Mucosa of rectum (tissue), 2 donors: ENCODE measurements at regions not wholly inside any gene's neighbourhood (a gene's known extent, or its start where the extent isn't known, plus 50 kb on each side); places are given as distances from the start of the nearest gene placed in this dataset.

ENCODE experiments used
- H3K27ac ChIP-seq, 2 donors: one replicate each; pipeline ENCODE4 v1.7.0; 2013; ENCODE audit warnings: inconsistent platforms in 2 of 2, low read depth in 2 of 2, low read length in 2 of 2
- H3K27me3 ChIP-seq, 2 donors: one replicate each; pipeline ENCODE4 v1.7.0; 2013; ENCODE audit warnings: low read length in 2 of 2; ENCODE audit not compliant: control insufficient read depth in 2 of 2, insufficient read depth in 2 of 2
- H3K36me3 ChIP-seq, 2 donors: one replicate each; pipeline ENCODE4 v1.7.0; 2013; ENCODE audit warnings: low read length in 2 of 2; ENCODE audit not compliant: control insufficient read depth in 2 of 2, insufficient read depth in 2 of 2
- H3K4me1 ChIP-seq, 2 donors: one replicate each; pipeline ENCODE4 v1.7.0; 2013; ENCODE audit warnings: low read length in 2 of 2, mild to moderate bottlenecking in 1 of 2; ENCODE audit not compliant: control insufficient read depth in 2 of 2, insufficient read depth in 2 of 2
- H3K4me3 ChIP-seq, 2 donors: one replicate each; pipeline ENCODE4 v1.7.0; 2013; ENCODE audit warnings: low read length in 2 of 2
- H3K9ac ChIP-seq, 2 donors: one replicate each; pipeline ENCODE4 v1.7.0; 2013; ENCODE audit warnings: low read length in 2 of 2, low read depth in 1 of 2, mild to moderate bottlenecking in 1 of 2
- H3K9me3 ChIP-seq, 2 donors: one replicate each; pipeline ENCODE4 v1.7.0; 2013; ENCODE audit warnings: low read length in 2 of 2; ENCODE audit not compliant: control insufficient read depth in 2 of 2
- donor health status: healthy.
- donor health status: Normal muscosa, but diverticular disease.

DNA sequence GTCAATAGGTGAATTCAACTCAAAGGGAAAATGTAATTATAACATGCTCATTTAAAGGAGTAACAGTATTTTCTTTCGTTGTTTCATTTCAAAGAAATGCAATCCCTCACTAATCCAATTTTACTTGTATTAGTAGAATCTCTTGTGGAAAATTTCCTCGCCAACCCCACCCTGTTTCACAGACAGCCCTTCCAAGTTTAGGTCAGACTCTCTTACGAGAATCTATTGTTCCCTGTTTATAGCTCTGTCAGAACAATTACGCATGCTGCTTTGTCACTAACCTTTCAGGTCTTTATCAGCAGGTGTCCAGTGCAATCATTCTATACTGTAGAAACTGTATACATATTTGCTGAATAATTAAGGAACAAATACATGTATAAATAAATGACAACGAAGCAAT is 657.8 kb upstream of the LINC00305 start:
- no peaks in the 10 kb centered on the region for H3K9me3 ChIP-seq
- peaks cover 6 to 12% of the 10 kb centered on the region in 2 donors for H3K4me1 ChIP-seq
- H3K36me3 ChIP-seq = no peaks in the 10 kb centered on the region
- H3K4me3 ChIP-seq = no peak overlapping the region
- no peak overlapping the region for H3K9ac ChIP-seq
- no peaks in the 10 kb centered on the region for H3K27me3 ChIP-seq
- no peak overlapping the region for H3K27ac ChIP-seq

DNA sequence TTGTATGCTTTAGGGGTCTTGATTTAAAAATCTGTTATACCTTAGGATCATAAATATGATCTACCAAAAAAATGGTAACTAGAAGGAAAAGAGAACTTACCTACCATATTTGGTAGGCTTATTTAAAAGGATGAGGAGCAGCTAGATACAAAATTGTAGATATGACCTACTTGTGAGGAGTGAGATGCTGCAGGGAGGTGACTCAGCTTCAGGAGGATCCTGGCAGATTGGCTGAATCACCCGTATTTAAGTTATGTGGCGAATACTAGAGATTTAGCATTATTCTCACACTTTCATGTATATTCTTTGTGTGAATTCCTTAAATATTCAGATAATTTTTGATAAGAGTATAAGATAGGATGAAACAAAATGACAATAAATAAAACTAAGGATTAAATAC is 657.3 kb upstream of the LINC00305 start:
- peaks cover 6 to 12% of the 10 kb centered on the region in 2 donors for H3K4me1 ChIP-seq
- no peak overlapping the region for H3K4me3 ChIP-seq
- no peak overlapping the region for H3K9ac ChIP-seq
- no peaks in the 10 kb centered on the region for H3K27me3 ChIP-seq
- H3K9me3 ChIP-seq = no peaks in the 10 kb centered on the region
- no peak overlapping the region for H3K27ac ChIP-seq
- no peaks in the 10 kb centered on the region for H3K36me3 ChIP-seq

DNA sequence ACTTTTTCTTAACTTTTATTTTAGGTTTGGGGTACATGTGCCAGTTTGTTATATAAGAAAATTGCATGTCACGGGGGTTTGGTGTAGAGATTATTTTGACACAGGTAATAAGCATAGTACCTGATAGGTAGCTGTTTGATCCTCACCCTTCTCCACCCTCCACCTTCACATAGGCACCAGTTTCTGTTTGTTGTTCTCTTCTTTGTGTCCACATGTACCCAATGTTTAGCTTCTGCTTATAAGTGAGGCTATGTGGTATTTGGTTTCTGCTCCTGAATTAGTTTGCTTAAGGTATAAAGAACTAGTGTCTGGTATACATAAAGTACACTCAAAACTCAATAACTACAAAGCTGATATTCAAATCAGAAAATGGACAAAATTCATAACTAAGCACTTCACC is 654.6 kb upstream of the LINC00305 start:
- H3K27ac ChIP-seq = no peak overlapping the region
- no peaks in the 10 kb centered on the region for H3K4me1 ChIP-seq
- no peaks in the 10 kb centered on the region for H3K9me3 ChIP-seq
- no peak overlapping the region for H3K9ac ChIP-seq
- H3K4me3 ChIP-seq = no peak overlapping the region
- H3K27me3 ChIP-seq = no peaks in the 10 kb centered on the region
- H3K36me3 ChIP-seq = no peaks in the 10 kb centered on the region

DNA sequence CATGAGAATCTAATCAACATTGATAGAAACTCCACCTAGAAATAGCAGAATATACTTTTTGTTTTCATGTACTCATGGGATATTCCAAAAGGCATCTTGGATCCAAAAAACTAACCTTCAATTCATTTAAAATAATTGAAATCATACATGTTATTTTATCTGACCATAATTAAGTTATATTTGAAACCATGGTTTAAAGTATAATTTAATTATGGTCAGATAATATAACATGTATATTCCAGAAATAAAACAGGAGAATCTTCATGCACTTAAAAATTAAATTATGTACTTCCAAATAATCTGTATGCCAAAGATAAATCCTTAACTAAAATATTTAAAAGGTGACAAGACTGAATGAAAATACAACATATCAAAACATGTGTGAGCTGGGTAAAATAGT is 651.3 kb upstream of the LINC00305 start:
- Histone ChIP-seq H3K27me3 (no peaks in the 10 kb centered on the region), H3K4me1 (no peaks in the 10 kb centered on the region), H3K9me3 (no peaks in the 10 kb centered on the region), H3K9ac (no peak overlapping the region), H3K4me3 (no peak overlapping the region), H3K36me3 (no peaks in the 10 kb centered on the region), H3K27ac (no peak overlapping the region)

DNA sequence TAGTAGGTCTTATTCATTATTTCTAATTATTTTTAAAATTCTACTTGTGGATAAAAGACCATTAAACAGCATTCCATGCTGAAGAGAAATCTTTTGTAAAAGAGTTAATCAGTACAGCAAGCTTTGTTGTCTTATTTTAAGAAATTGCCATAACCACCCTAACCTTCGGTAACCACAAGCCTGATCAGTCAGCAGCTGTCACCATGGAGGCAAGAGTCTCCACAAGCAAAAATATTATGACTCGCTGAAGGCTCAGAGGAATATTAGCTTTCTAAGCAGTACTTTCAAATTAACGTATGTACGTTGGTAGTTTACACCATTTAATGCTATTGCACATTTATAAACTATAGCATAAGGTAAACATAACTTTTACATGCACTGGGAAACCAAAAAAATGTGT is 650.5 kb upstream of the LINC00305 start:
- no peaks in the 10 kb centered on the region for H3K36me3 ChIP-seq
- H3K27me3 ChIP-seq = no peaks in the 10 kb centered on the region
- no peak overlapping the region for H3K9ac ChIP-seq
- no peaks in the 10 kb centered on the region for H3K4me1 ChIP-seq
- H3K27ac ChIP-seq = no peak overlapping the region
- H3K4me3 ChIP-seq = no peak overlapping the region
- H3K9me3 ChIP-seq = no peaks in the 10 kb centered on the region

DNA sequence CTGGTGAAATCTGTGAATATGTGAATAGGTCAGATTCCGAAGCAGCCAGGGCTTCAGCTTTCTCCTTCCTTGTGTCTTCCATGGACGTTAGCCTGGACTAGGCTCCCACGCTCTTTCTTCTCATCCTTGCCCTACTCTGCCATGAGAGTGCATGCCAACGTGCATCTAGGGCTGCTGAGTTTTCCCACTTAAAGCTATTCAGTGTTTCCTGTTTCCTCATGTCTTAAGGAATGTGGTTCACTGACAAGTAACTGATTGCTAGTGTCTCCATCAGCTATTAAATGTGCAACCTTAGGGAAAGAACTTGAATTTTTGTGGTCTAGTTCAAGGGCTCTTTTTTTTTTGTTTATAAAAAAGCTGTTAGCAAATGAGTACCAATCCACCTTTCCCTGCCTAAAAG is 642.3 kb upstream of the LINC00305 start:
- no peaks in the 10 kb centered on the region for H3K9me3 ChIP-seq
- H3K27ac ChIP-seq = no peak overlapping the region
- H3K4me1 ChIP-seq = no peaks in the 10 kb centered on the region
- H3K27me3 ChIP-seq = no peaks in the 10 kb centered on the region
- H3K4me3 ChIP-seq = no peak overlapping the region
- no peaks in the 10 kb centered on the region for H3K36me3 ChIP-seq
- H3K9ac ChIP-seq = no peak overlapping the region

DNA sequence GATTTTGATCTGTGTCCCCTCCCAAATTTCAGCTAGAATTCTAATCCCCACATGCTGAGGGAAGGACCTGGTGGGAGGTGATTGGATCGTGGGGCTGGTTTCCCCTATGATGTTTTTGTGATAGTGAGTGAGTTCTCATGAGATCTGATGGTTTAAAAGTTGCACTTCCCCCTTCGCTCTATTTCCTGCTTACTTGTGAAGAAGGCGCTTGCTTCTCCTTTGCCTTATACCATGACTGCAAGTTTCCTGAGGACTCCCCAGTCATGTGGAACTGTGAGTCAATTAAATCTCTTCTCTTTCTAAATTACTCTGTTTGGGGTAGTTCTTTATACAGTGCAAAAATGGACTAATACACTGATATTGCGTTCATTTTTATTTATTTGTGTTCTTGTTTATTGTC is 636.8 kb upstream of the LINC00305 start:
- Histone ChIP-seq H3K27ac (no peak overlapping the region), H3K4me3 (no peak overlapping the region), H3K36me3 (no peaks in the 10 kb centered on the region), H3K9ac (no peak overlapping the region), H3K9me3 (no peaks in the 10 kb centered on the region), H3K4me1 (no peaks in the 10 kb centered on the region), H3K27me3 (no peaks in the 10 kb centered on the region)

DNA sequence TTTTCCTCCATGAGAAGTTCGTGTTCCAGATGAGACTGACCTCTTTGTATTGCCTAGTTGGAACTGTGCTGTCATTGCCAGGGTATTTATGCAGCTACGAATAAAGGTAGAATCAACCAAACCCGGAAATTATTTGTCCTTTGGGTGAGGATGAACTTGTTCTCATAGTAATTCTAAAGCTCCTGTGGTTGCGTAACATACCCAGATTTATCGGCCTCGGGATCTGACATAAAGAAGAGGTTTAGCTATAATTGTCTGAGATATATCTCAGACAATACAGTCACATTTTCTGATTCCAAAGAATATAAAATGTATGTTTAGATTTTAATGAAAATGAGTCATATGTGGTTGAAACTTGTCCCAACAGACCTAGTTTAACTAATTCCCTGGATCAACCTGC is 628.7 kb upstream of the LINC00305 start:
- no peaks in the 10 kb centered on the region for H3K4me1 ChIP-seq
- H3K9me3 ChIP-seq = no peaks in the 10 kb centered on the region
- no peak overlapping the region for H3K9ac ChIP-seq
- H3K27ac ChIP-seq = no peak overlapping the region
- H3K36me3 ChIP-seq = no peaks in the 10 kb centered on the region
- H3K27me3 ChIP-seq = no peaks in the 10 kb centered on the region
- H3K4me3 ChIP-seq = no peak overlapping the region

DNA sequence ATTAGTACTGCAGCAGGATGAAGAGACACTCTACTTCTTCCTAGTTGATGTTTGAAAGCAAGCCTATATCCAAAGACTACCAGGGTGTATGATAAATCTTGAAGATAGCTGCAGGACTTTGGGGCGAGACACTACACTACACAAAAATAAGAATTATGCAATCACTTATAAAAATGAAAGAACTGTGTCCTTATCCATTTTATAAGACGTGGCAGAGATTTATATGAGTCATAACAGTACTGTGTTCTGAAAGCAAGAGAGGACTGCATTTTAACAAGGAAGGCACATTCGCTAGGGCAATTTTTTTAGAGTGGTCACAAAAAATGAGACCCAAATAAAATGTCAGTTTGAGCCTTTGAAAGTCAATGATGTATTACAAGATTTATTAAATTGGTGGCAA is 617.0 kb upstream of the LINC00305 start:
- Histone ChIP-seq H3K4me3 (no peak overlapping the region), H3K27me3 (no peaks in the 10 kb centered on the region), H3K36me3 (no peaks in the 10 kb centered on the region), H3K9ac (no peak overlapping the region), H3K9me3 (no peaks in the 10 kb centered on the region), H3K4me1 (no peaks in the 10 kb centered on the region), H3K27ac (no peak overlapping the region)

DNA sequence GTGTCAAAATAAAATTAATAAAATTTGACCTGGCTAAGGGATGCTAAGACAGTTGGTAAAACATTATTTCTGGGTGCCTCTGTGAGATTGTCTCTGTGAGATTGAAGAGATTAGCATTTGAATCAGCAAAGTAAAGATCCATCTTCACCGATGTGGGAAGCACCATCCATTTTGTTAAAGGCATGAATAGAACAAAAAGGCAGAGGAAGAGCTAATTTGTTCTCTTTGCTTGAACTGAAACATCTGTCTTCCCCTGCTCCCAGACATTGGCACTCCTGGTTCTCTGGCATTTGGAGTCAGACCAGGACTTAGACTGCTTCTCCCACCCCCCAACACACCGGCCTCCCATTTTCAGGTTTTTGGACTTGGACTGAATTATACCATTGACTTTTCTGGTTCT is 603.8 kb upstream of the LINC00305 start:
- no peak overlapping the region for H3K27ac ChIP-seq
- no peaks in the 10 kb centered on the region for H3K27me3 ChIP-seq
- H3K9me3 ChIP-seq = no peaks in the 10 kb centered on the region
- H3K4me1 ChIP-seq = no peaks in the 10 kb centered on the region
- no peaks in the 10 kb centered on the region for H3K36me3 ChIP-seq
- H3K4me3 ChIP-seq = no peak overlapping the region
- no peak overlapping the region for H3K9ac ChIP-seq

DNA sequence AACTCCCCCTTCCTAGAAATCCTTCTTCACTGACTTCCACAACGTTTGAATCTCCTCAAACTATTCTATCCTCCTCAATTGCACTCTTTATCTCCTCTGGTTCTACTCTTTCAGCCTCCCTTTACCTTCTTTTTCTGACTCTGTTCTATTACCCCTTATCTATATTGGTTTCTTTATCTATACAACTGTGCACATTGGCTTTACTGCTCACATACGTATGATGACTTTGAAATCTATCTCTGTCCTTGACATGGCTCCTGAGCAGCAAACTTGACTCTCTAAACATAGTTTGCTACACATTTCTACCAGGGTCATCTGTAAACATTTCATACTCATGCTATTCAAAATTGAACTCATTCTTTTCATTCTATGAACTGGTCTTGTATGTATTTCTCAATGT is 601.0 kb upstream of the LINC00305 start:
- Histone ChIP-seq H3K36me3 (no peaks in the 10 kb centered on the region), H3K27me3 (no peaks in the 10 kb centered on the region), H3K4me1 (no peaks in the 10 kb centered on the region), H3K9me3 (no peaks in the 10 kb centered on the region), H3K9ac (no peak overlapping the region), H3K27ac (no peak overlapping the region), H3K4me3 (no peak overlapping the region)
